NCI-H774 (cell line): ENCODE measurements at regions not wholly inside any gene's neighbourhood (a gene's known extent, or its start where the extent isn't known, plus 50 kb on each side); places are given as distances from the start of the nearest gene placed in this dataset.
A peak's percentile ranks its signal among the peaks of the same experiment; 100 is the strongest.

Source experiments
- DNase-seq: peaks from one replicate; lab custom pipeline; 2025; lab: John Stamatoyannopoulos, UW

GRCh38 chr12:118608770-118609344, 232.5 kb downstream of the SUDS3 start:
- DNase-seq, result no peak

DNA sequence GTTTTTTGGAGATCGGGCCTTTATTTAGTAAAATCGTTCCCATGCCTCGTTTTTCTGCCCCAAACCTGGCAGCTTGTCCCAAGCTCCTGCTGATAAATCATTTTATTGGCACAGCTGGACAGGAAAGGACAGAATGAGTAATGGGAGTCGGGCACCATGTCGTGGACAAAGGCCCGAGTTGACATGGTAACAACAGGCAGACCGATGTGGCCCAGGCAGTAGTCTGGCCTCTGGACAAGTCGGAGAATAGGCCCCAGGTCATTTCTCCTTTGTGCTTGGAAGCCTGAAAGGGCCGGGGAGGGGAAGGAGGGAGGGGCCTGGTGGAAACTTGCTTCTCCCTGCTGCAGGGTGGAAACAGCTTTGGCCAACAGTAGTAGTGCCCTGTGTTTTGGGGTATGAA, 234.9 kb downstream of the SUDS3 start:
- peak; percentile 92 for DNase-seq

- DNase-seq, result no peak
Measured at GRCh38 chr12:118611770-118612169, 235.4 kb downstream of the SUDS3 start.

DNA sequence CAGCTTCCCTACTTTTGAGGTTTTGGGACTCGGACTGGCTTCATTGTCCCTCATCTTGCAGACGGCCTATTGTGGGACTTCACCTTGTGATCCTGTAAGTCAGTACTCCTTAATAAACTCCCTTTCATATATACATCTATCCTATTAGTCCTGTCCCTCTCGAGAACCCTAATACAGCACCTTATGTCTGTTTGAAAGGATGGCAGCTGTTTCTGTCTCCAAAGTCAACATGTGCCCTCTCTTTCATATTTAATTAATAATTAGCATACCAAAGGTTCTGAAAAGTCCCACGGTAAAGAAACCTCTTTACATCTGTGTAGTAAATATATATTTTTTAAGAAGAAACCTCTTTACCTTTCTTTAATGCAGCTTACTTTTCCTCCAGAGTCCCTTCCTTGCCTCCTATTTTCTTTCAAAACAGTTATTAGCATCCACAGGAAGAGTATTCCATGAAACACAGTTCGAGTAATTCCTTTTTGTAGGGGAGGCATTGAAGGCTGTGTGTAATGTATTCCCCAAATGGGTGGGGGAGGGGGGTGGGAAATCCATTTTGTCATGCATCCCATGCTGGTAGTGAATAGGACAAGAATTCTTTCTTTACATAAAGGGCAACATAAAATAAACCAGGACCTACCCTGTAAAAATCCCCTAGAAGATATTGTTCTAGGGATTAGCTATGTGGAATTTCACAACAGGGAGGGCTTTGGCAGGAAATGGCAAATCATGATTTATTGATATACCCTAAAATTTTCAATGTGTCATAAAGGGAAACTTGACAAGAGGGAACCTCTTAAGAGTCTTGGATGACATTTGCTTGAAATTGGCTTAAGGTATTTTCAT, 241.5 kb downstream of the SUDS3 start:
- DNase-seq, result no peak

- no peak for DNase-seq
Measured at GRCh38 chr12:118618695-118619094, 242.3 kb downstream of the SUDS3 start.

GRCh38 chr12:118625050-118625675, 248.8 kb downstream of the SUDS3 start:
- no peak for DNase-seq

DNA sequence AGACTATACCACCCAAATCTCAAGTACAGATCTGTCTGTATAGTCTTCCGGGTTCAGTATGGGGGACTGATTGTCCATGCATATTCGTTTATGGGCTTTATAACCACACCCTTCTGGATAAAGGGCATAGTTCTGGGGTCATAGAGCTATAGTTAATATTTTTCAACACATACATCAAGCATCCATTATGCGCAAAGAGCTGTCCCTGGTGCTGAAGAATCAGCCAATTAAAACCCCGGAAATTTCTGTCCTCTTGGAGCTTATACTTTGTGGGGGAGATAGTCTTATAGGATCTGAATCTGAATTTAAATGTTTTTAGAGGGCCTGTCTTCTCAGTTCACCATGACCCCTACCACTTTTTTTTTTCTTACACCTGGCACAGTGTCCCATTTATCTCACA, 256.7 kb downstream of the SUDS3 start:
- DNase-seq, result no peak

DNA sequence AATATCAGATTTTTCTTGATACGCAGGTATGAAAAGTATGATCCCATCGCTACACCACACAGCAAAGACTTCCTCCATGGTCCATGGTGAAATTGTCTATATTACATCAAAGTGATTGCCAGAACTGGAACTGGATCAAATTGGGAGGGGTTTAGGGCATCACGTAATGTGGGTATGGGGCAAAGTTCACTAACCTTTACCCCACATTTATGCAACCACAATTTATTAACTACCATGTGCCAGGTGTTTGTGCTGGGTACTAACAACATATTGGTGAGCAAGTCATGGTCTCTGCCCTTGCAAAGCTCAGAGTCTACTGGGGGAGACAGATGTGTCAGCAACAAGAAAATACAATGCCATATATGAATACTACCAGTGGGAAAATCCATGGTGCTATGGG, 258.9 kb downstream of the SUDS3 start:
- DNase-seq, result no peak

DNA sequence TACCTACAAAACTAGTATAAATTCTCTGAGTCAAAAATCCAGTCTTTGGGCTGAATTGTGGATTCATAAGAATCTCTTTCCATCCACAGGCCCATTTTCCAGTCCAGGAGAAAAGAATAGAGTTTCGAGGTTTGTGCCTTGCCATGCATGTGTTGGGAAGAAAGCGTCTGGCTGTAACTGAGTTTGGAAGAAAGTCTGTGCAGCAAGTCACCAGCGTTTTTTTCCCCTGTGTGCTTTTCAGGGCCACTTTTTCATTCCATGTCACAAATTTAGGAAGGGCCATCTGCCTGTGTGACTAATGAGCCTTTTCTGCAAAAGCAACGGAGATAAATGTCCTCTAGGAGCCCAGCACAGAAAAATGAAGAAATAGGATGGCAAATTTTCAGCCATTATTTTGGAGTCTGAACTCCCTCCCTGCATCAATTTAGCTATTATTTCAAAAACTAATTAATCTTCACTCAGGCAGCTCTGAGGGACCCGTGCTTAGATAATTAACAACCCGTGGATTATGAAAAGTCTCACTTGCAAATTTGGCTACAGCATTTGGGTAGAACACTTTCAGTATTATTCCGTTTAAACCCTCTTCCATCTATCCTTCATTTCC, 261.5 kb downstream of the SUDS3 start:
- no peak for DNase-seq

- DNase-seq, result no peak
Measured at GRCh38 chr12:118641249-118641648, 264.9 kb downstream of the SUDS3 start.

- no peak for DNase-seq
Measured at GRCh38 chr12:118645219-118645618, 268.9 kb downstream of the SUDS3 start.

- no peak for DNase-seq
Measured at GRCh38 chr12:118649765-118650585, 273.6 kb downstream of the SUDS3 start.

GRCh38 chr12:118650586-118650960, 274.2 kb downstream of the SUDS3 start:
- no peak for DNase-seq

GRCh38 chr12:118651487-118651886, 275.1 kb downstream of the SUDS3 start:
- DNase-seq, result no peak

- no peak for DNase-seq
Measured at GRCh38 chr12:118655588-118655987, 279.2 kb downstream of the SUDS3 start.

GRCh38 chr12:118680356-118680963, 300.9 kb upstream of the SRRM4 start:
- DNase-seq, result no peak

- no peak for DNase-seq
Measured at GRCh38 chr12:118682656-118683055, 298.7 kb upstream of the SRRM4 start.

GRCh38 chr12:118685983-118686607, 295.2 kb upstream of the SRRM4 start:
- no peak for DNase-seq

GRCh38 chr12:118689793-118690192, 291.5 kb upstream of the SRRM4 start:
- DNase-seq, result no peak

DNA sequence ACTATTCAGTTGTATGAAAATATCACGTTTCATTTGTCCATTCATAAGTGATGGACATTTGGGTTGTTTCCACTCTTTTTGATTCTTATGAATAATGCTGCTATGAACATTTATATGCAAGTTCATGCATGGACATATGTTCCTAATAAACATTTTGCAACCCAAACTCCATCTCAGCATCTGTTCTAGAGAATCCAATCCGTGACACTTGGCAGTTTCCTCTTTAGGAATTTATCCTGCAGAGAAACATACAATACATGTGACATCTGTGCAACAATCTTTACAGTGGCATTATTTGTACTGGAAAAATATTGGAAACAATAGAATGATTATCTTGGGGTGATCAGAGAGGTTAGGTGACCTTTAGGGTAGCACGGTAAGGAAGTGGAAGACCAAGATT, 290.8 kb upstream of the SRRM4 start:
- DNase-seq, result no peak

DNA sequence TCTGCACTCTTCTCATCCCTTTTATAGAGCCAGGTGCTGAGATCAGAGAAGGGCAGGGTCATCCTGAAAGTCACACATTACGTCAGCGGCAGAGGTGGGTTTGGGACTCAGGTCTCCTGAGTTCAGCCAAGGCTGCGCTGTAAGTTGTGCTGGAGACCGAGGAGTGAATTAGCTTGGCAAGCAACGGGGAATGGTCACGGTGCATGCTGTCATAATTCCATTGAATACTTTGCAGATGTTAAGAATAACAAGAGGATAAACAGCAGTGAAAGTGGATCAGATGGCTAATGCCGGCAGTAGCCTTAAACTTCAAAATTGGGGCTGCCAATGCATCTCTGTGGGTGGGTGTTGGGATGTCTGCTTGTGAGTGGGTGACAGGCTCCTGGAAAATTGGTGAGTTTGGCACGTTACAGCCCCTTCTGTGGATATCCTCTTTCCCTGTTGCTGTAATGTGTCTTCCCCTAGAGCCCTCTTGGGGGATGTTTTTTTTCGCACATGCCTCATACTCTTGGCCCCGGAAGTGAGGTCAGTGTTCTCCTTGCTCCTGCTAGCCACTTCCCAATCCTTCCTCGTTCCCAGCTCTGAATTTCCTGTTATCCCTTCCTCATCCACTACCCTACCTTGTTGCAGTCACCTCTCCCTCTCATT, 287.1 kb upstream of the SRRM4 start:
- no peak for DNase-seq
